ENCODE measurements at regions not wholly inside any gene's neighbourhood (a gene's known extent, or its start where the extent isn't known, plus 50 kb on each side); places are given as distances from the start of the nearest gene placed in this dataset.

DNA sequence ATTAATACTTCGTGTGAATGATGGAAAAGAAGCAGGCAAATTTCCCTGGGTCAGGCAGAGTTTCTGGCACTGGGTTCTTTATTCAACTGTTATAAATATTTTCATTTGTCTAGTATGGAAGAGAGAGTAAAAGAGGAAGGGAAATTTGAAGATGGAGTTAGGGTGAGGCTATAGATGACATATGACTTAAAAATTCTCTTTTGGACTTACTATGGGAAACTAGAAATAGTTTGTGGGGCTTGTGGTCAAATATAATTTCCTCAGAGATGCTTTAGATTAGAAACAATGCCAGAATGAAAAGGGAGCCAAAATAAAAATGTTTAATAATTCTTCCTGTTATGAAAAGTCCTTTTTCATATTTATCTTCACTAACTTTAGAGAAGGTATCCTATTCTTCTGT lies 103.2 kb downstream of the GC start:
- ATAC-seq (ENCODE audit: low read depth) = no peak
- no peaks in the 10 kb centered on the region for H3K9me3 ChIP-seq (ENCODE audit: control insufficient read depth, insufficient read depth, low read length)
- H3K14ac ChIP-seq (replicated peaks; ENCODE audit: low read depth, low read length) = no peak overlapping the region
- intact Hi-C loops (cut with micrococcal nuclease) (no loop called here), dilution Hi-C loops (cut with HindIII; ENCODE audit: low sequenced_read_pairs, unreplicated experiment) (no loop called here), in situ Hi-C loops (cut with MboI; ENCODE audit: low sequenced_read_pairs) (no loop called here)
- no peaks in the 10 kb centered on the region for H4K20me1 ChIP-seq (ENCODE audit: insufficient read depth, low read length)
- H3K36me3 ChIP-seq (ENCODE audit: control insufficient read depth, insufficient read depth, low read length) = no peaks in the 10 kb centered on the region
- no peak overlapping the region for H2BK5ac ChIP-seq (ENCODE audit: low read depth, low read length, poor library complexity, severe bottlenecking)
- no peak overlapping the region for H4K8ac ChIP-seq (ENCODE audit: low read depth in 2 of 2, low read length in 2 of 2)
- WGBS, 2 experiments (ENCODE audit: extremely low coverage in 2 of 2, insufficient read length in 1 of 2) = no CpG with 5 or more reads among the region's 1 CpG
- DNase-seq = no peak
- no peak overlapping the region for H2AK9ac ChIP-seq (replicated peaks; ENCODE audit: low read depth, low read length, poor library complexity)
- no peak overlapping the region for H2AK5ac ChIP-seq (ENCODE audit: low read depth, low read length)
- no peak overlapping the region for H4K5ac ChIP-seq (ENCODE audit: low read depth, low read length)
- H3K56ac ChIP-seq (ENCODE audit: extremely low read depth, insufficient read depth, low read length) = no peak overlapping the region
- TF ChIP-seq MXI1 (IDR thresholded peaks at IDR 0.05; ENCODE audit: borderline replicate concordance, low read depth, low read length) (no peak), BHLHE40 (IDR thresholded peaks at IDR 0.05; ENCODE audit: low read depth, low read length) (no peak), SMC3 (IDR thresholded peaks at IDR 0.05; ENCODE audit: low read depth, low read length) (no peak), RFX5 (IDR thresholded peaks at IDR 0.05; ENCODE audit: low read depth, low read length) (no peak), CEBPB (IDR thresholded peaks at IDR 0.05; ENCODE audit: low read depth, low read length) (no peak), NFE2L2 (IDR thresholded peaks at IDR 0.05; ENCODE audit: low read depth, low read length) (no peak)
- TF ChIP-seq, protein P1, sequence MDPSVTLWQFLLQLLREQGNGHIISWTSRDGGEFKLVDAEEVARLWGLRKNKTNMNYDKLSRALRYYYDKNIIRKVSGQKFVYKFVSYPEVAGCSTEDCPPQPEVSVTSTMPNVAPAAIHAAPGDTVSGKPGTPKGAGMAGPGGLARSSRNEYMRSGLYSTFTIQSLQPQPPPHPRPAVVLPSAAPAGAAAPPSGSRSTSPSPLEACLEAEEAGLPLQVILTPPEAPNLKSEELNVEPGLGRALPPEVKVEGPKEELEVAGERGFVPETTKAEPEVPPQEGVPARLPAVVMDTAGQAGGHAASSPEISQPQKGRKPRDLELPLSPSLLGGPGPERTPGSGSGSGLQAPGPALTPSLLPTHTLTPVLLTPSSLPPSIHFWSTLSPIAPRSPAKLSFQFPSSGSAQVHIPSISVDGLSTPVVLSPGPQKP (IDR thresholded peaks at IDR 0.05; ENCODE audit: borderline replicate concordance, low read depth, low read length) = no peak
- H3K4ac ChIP-seq (ENCODE audit: low read depth, low read length) = no peak overlapping the region
- no peak overlapping the region for H3K23ac ChIP-seq (ENCODE audit: low read depth, low read length)
- no peak overlapping the region for H2BK15ac ChIP-seq (ENCODE audit: low read depth, low read length)
- H4K91ac ChIP-seq (ENCODE audit: insufficient read depth, low read depth, low read length) = no peak overlapping the region
- no TSS peak for BruUV-seq (replicated peaks)
- H2AFZ ChIP-seq (replicated peaks; ENCODE audit: low read length, poor library complexity) = no peak overlapping the region
- ChIA-PET CTCF (no interaction called here), POLR2A (ENCODE audit: unreplicated experiment) (no interaction called here)
- no peak overlapping the region for H3K9ac ChIP-seq (ENCODE audit: low read depth, low read length)
- H3K4me3 ChIP-seq (ENCODE audit: insufficient read depth, low read depth, low read length) = no peak overlapping the region
- no peaks in the 10 kb centered on the region for H3K79me1 ChIP-seq (ENCODE audit: low read depth in 1 of 2, low read length in 2 of 2)
- H3K4me1 ChIP-seq (ENCODE audit: control insufficient read depth, insufficient read depth, low read length) = no peaks in the 10 kb centered on the region
- no peaks in the 10 kb centered on the region for H3K9me1 ChIP-seq (ENCODE audit: insufficient read depth, low read length)
- H2BK20ac ChIP-seq (ENCODE audit: low read depth, low read length) = no peak overlapping the region
- H3K27me3 ChIP-seq (ENCODE audit: control insufficient read depth, insufficient read depth, low read length) = peaks cover 3% of the 10 kb centered on the region; the same call in 1 of the 2 replicates
- H2BK120ac ChIP-seq (ENCODE audit: low read depth, low read length) = no peak overlapping the region
- no peak overlapping the region for H3K27ac ChIP-seq (ENCODE audit: insufficient read depth, low read length)
- H3K4me2 ChIP-seq (ENCODE audit: low read depth, low read length) = no peak overlapping the region
- H3K18ac ChIP-seq (ENCODE audit: low read depth, low read length) = no peak overlapping the region

Measured in IMR-90 (cell line).